ENCODE measurements at regions not wholly inside any gene's neighbourhood (a gene's known extent, or its start where the extent isn't known, plus 50 kb on each side); places are given as distances from the start of the nearest gene placed in this dataset.

- CTCF ChIA-PET, result no interaction called here
- no peak overlapping the region for H3K4me3 ChIP-seq (ENCODE audit: low read depth, low read length, poor library complexity, severe bottlenecking)
- no TSS peak for BruUV-seq (replicated peaks)
- no peak overlapping the region for H3K27ac ChIP-seq (ENCODE audit: low read depth, low read length, poor library complexity, severe bottlenecking)
- H3K36me3 ChIP-seq (ENCODE audit: insufficient read depth, low read length, poor library complexity, severe bottlenecking), result no peaks in the 10 kb centered on the region
- intact Hi-C loops (cut with micrococcal nuclease; ENCODE audit: unreplicated experiment), result no loop called here
- H3K27me3 ChIP-seq (replicated peaks; ENCODE audit: insufficient read depth, low read depth, low read length, poor library complexity), result no peaks in the 10 kb centered on the region
- H3K9me3 ChIP-seq (ENCODE audit: low read depth, low read length, poor library complexity, severe bottlenecking), result no peaks in the 10 kb centered on the region
- no peak for TF ChIP-seq EZH2 (IDR thresholded peaks at IDR 0.05; ENCODE audit: borderline replicate concordance, low read depth, low read length, poor library complexity, severe bottlenecking)
- TF ChIP-seq, protein P1, sequence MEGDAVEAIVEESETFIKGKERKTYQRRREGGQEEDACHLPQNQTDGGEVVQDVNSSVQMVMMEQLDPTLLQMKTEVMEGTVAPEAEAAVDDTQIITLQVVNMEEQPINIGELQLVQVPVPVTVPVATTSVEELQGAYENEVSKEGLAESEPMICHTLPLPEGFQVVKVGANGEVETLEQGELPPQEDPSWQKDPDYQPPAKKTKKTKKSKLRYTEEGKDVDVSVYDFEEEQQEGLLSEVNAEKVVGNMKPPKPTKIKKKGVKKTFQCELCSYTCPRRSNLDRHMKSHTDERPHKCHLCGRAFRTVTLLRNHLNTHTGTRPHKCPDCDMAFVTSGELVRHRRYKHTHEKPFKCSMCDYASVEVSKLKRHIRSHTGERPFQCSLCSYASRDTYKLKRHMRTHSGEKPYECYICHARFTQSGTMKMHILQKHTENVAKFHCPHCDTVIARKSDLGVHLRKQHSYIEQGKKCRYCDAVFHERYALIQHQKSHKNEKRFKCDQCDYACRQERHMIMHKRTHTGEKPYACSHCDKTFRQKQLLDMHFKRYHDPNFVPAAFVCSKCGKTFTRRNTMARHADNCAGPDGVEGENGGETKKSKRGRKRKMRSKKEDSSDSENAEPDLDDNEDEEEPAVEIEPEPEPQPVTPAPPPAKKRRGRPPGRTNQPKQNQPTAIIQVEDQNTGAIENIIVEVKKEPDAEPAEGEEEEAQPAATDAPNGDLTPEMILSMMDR (conservative IDR thresholded peaks at IDR 0.05; ENCODE audit: low read depth, low read length), result no peak
- DNase-seq (ENCODE audit: low spot score), result no peak
- H3K4me1 ChIP-seq (ENCODE audit: insufficient read depth, low read length, poor library complexity, severe bottlenecking), result no peaks in the 10 kb centered on the region
- POLR2A ChIA-PET (ENCODE audit: low non-redundant PET), result no interaction called here
Observed at GRCh38 chr1:228992044-228992443, 256.8 kb downstream of the RHOU start.

DNA sequence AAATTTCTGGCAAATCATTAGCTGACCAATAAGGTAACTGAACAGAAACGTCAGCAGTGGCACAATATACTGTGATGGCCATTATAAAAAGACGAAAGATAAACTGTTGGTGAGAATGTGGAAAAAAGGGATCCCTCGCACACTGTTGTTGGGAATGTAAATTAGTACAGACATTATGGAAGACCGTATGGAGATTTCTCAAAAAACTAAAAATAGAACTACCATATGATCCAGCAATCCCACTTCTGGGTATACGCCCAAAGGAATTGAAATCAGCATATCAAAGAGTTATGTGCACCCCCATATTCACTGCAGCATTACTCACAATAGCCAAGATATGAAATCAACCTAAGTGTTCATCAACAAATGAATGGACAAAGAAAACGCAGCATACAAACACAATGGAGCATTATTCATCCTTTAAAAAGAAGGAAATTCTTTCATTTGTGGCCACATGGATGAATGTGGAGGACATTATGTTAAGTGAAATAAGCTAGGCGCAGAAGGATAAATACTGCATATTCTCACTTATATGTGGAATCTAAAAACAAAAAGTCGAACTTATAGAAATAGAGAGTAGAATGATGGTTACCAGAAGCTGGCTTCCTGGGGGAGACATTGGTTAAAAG, 257.7 kb downstream of the RHOU start:
- H3K27ac ChIP-seq (ENCODE audit: low read depth, low read length, poor library complexity, severe bottlenecking), result no peak overlapping the region
- no peaks in the 10 kb centered on the region for H3K9me3 ChIP-seq (ENCODE audit: low read depth, low read length, poor library complexity, severe bottlenecking)
- DNase-seq (ENCODE audit: low spot score), result no peak
- H3K36me3 ChIP-seq (ENCODE audit: insufficient read depth, low read length, poor library complexity, severe bottlenecking), result no peaks in the 10 kb centered on the region
- intact Hi-C loops (cut with micrococcal nuclease; ENCODE audit: unreplicated experiment), result no loop called here
- CTCF ChIA-PET, result no interaction called here
- no peak for TF ChIP-seq EZH2 (IDR thresholded peaks at IDR 0.05; ENCODE audit: borderline replicate concordance, low read depth, low read length, poor library complexity, severe bottlenecking)
- TF ChIP-seq, protein P1 (conservative IDR thresholded peaks at IDR 0.05; ENCODE audit: low read depth, low read length), result no peak
- BruUV-seq (replicated peaks), result no TSS peak
- no peaks in the 10 kb centered on the region for H3K27me3 ChIP-seq (replicated peaks; ENCODE audit: insufficient read depth, low read depth, low read length, poor library complexity)
- H3K4me3 ChIP-seq (ENCODE audit: low read depth, low read length, poor library complexity, severe bottlenecking), result no peak overlapping the region
- POLR2A ChIA-PET (ENCODE audit: low non-redundant PET), result no interaction called here
- no peaks in the 10 kb centered on the region for H3K4me1 ChIP-seq (ENCODE audit: insufficient read depth, low read length, poor library complexity, severe bottlenecking)

DNA sequence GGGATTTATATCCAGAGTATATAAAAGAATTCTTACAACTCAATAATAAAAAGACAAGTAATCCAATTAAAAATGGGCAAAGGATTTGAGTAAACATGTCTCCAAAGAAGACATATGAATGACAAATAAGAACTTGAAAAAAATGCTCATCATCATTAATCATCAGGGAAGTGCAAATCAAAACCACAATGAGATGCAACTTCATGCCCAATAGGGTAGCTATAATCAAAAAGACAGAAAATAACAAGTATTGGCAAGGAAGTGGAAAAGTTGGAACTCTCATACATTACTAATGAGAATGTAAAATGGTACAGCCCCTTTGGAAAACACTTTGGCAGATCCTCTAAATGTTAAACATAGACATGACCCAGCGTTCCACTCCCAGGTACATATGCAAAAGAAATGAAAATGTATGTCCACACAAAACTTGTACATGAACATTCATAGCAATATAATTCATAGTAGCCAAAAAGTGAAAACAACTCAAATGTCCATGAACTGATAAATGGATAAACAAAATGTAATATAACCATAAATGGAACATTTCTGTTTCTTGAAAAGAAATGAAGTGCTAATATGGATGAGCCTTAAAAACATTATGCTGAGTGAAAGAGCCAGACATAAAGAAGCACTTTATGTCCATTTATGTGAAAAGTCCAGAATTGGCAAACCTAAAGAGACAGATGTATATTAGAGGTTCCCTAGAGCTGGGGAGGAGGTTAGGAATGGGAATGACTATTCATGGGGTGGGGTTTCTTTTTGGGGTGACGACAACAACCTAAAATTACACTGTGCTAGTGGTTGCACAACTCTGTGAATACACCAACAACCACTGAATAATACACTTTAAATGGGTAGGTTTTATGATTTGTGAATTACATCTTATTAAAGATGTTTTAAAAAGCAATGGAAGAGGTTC, 259.7 kb downstream of the RHOU start:
- CTCF ChIA-PET, result no interaction called here
- no peak overlapping the region for H3K4me3 ChIP-seq (ENCODE audit: low read depth, low read length, poor library complexity, severe bottlenecking)
- intact Hi-C loops (cut with micrococcal nuclease; ENCODE audit: unreplicated experiment), result no loop called here

More for the DNA sequence above, 259.7 kb downstream of the RHOU start:
- DNase-seq (ENCODE audit: low spot score), result no peak
- no peaks in the 10 kb centered on the region for H3K27me3 ChIP-seq (replicated peaks; ENCODE audit: insufficient read depth, low read depth, low read length, poor library complexity)
- no TSS peak for BruUV-seq (replicated peaks)
- POLR2A ChIA-PET (ENCODE audit: low non-redundant PET), result no interaction called here
- H3K36me3 ChIP-seq (ENCODE audit: insufficient read depth, low read length, poor library complexity, severe bottlenecking), result no peaks in the 10 kb centered on the region
- TF ChIP-seq, protein P1 (conservative IDR thresholded peaks at IDR 0.05; ENCODE audit: low read depth, low read length), result no peak
- TF ChIP-seq EZH2 (IDR thresholded peaks at IDR 0.05; ENCODE audit: borderline replicate concordance, low read depth, low read length, poor library complexity, severe bottlenecking), result no peak
- no peaks in the 10 kb centered on the region for H3K4me1 ChIP-seq (ENCODE audit: insufficient read depth, low read length, poor library complexity, severe bottlenecking)
- no peak overlapping the region for H3K27ac ChIP-seq (ENCODE audit: low read depth, low read length, poor library complexity, severe bottlenecking)
- no peaks in the 10 kb centered on the region for H3K9me3 ChIP-seq (ENCODE audit: low read depth, low read length, poor library complexity, severe bottlenecking)
